K562 (cell line): ENCODE measurements at regions not wholly inside any gene's neighbourhood (a gene's known extent, or its start where the extent isn't known, plus 50 kb on each side); places are given as distances from the start of the nearest gene placed in this dataset.

Experiments
- ARHGAP35 ChIP-seq: fragments of 450-650 bp; IDR thresholded peaks from 2 replicates; pipeline ENCODE4 v1.6.1; 2018; ENCODE audit not compliant: partially characterized antibody
- BMI1 ChIP-seq: fragments of 150-350 bp; IDR thresholded peaks from 2 replicates; pipeline ENCODE4 v1.6.1; 2014; ENCODE audit warnings: low read length
- CTCF ChIP-seq, 3 experiments: IDR thresholded peaks in 2 of 3; conservative IDR thresholded peaks in 1 of 3; 2 replicates each; pipeline ENCODE4 v1.5.1; 2011 to 2012; ENCODE audit warnings: low read length in 3 of 3, mild to moderate bottlenecking in 3 of 3, control low read depth in 2 of 3, improper control_type of control experiment in 1 of 3, inconsistent platforms in 1 of 3, low read depth in 1 of 3, mixed read lengths in 1 of 3, moderate library complexity in 1 of 3; ENCODE audit not compliant: insufficient read depth in 2 of 3
- MAFG ChIP-seq: fragments of 450-650 bp; conservative IDR thresholded peaks from 2 replicates; pipeline ENCODE4 v1.6.1; 2016; ENCODE audit warnings: missing genetic modification characterization, missing compliant biosample characterization
- MAX ChIP-seq: sonication (generic); formaldehyde crosslinking; IDR thresholded peaks from 2 replicates; pipeline ENCODE4 v1.9.0; 2022; ENCODE audit warnings: mild to moderate bottlenecking, missing genetic modification reagents
- MCM7 ChIP-seq, 2 experiments: fragments of 450-650 bp; IDR thresholded peaks; 2 replicates each; pipeline ENCODE4 v1.6.1; 2016 to 2018
- MTA1 ChIP-seq: fragments of 450-650 bp; IDR thresholded peaks from 2 replicates; pipeline ENCODE4 v1.6.1; 2017; ENCODE audit warnings: borderline replicate concordance
- MYNN ChIP-seq, 2 experiments: sonication (generic); formaldehyde crosslinking in 1 of 2; IDR thresholded peaks; 2 replicates each; pipeline versions ENCODE4 v1.5.0 to v1.6.1; 2016 to 2020; ENCODE audit warnings: antibody characterized with exemption in 1 of 2, missing genetic modification reagents in 1 of 2
- NFE2 ChIP-seq: IDR thresholded peaks from 2 replicates; pipeline ENCODE4 v1.6.1; 2014; ENCODE audit warnings: antibody characterized with exemption, low read depth
- NR0B1 ChIP-seq: fragments of 450-650 bp; IDR thresholded peaks from one replicate; pipeline ENCODE4 v1.6.1; 2018; ENCODE audit warnings: mild to moderate bottlenecking, moderate library complexity; ENCODE audit not compliant: partially characterized antibody
- NUFIP1 ChIP-seq: fragments of 450-650 bp; IDR thresholded peaks from 2 replicates; pipeline ENCODE4 v1.6.1; 2018; ENCODE audit not compliant: partially characterized antibody
- PML ChIP-seq: IDR thresholded peaks from 2 replicates; pipeline ENCODE4 v1.6.1; 2012; ENCODE audit warnings: low read length, inconsistent platforms
- RBM15 ChIP-seq: fragments of 200-400 bp; formaldehyde crosslinking; IDR thresholded peaks from 2 replicates; pipeline ENCODE4 v1.6.1; 2018; ENCODE audit warnings: mild to moderate bottlenecking, low read length, moderate library complexity; ENCODE audit not compliant: insufficient read depth
- SAFB ChIP-seq: fragments of 200-400 bp; formaldehyde crosslinking; IDR thresholded peaks from 2 replicates; pipeline ENCODE4 v1.6.1; 2017; ENCODE audit warnings: low read depth, low read length, borderline replicate concordance
- SETDB1 ChIP-seq: IDR thresholded peaks from one replicate; pipeline ENCODE4 v1.6.1; 2012; ENCODE audit warnings: low read length, control low read depth, inconsistent platforms
- UBTF ChIP-seq, 2 experiments: IDR thresholded peaks; 2 replicates each; pipeline ENCODE4 v1.6.1; 2012; ENCODE audit warnings: improper control_type of control experiment in 2 of 2, low read depth in 2 of 2, low read length in 2 of 2, borderline replicate concordance in 1 of 2
- WHSC1 ChIP-seq: IDR thresholded peaks from one replicate; pipeline ENCODE4 v1.6.1; 2012; ENCODE audit warnings: low read length, control low read depth, inconsistent platforms
- XRCC4 ChIP-seq: IDR thresholded peaks from one replicate; pipeline ENCODE4 v1.6.1; 2011; ENCODE audit not compliant: insufficient read depth, insufficient read length; ENCODE audit errors: extremely low read depth
- ZBTB12 ChIP-seq: fragments of 250-450 bp; sonication (Bioruptor Pico); IDR thresholded peaks from 2 replicates; pipeline ENCODE4 v1.4.0; 2020
- ZNF324 ChIP-seq: fragments of 250-450 bp; sonication (Bioruptor Pico); IDR thresholded peaks from 2 replicates; pipeline ENCODE4 v1.4.0; 2020; ENCODE audit warnings: mild to moderate bottlenecking

GRCh38 chr7:140242057-140243031 is 65.6 kb upstream of the KDM7A start (continued):
- TF ChIP-seq ZNF324 (CRISPR knock-in tag) (no peak), MYNN (IDR thresholded peaks at IDR 0.05) (peak; percentile 77), MYNN (CRISPR knock-in tag; IDR thresholded peaks at IDR 0.05) (no peak), BMI1 (no peak), NR0B1 (no peak), NUFIP1 (peak; percentile 59), MAX (CRISPR knock-in tag) (no peak), SAFB (no peak), SETDB1 (no peak), ARHGAP35 (no peak), MTA1 (peak; percentile 84), MCM7 (IDR thresholded peaks at IDR 0.05) (no peak), PML (peak; percentile 84), ZBTB12 (CRISPR knock-in tag) (no peak), WHSC1 (no peak), MAFG (tag) (peak; percentile 39; the same call in 1 of the 2 replicates), NFE2 (peak; percentile 29; the same call in 1 of the 2 replicates), XRCC4 (no peak), UBTF (IDR thresholded peaks at IDR 0.05; ENCODE audit: borderline replicate concordance in 1 of 2, low read depth in 2 of 2, low read length in 2 of 2) (peak; percentile 94 to 95; a peak in 2 of 4 replicates), RBM15 (no peak), CTCF (IDR thresholded peaks at IDR 0.05 in 2 of 3, conservative IDR thresholded peaks at IDR 0.05 in 1 of 3; ENCODE audit: insufficient read depth in 2 of 3, low read depth in 1 of 3, low read length in 3 of 3) (no peak)
